HG03432 (cell line): ENCODE measurements at regions not wholly inside any gene's neighbourhood (a gene's known extent, or its start where the extent isn't known, plus 50 kb on each side); places are given as distances from the start of the nearest gene placed in this dataset.

Experiments
- ATAC-seq: cut with Tn5 transposase; IDR thresholded peaks from one replicate; pipeline ENCODE4 v1.9.1; 2021; ENCODE audit warnings: mild to moderate bottlenecking, moderate library complexity; ENCODE audit not compliant: unreplicated experiment

GRCh38 chr1:112040891-112041740 lies 51.6 kb upstream of the KCND3 start:
- no peak for ATAC-seq

- ATAC-seq: no peak
Measured at GRCh38 chr1:112043901-112044300, 54.4 kb upstream of the KCND3 start.

- ATAC-seq: no peak
Measured at GRCh38 chr1:112044745-112045144, 55.3 kb upstream of the KCND3 start.

- ATAC-seq: no peak
Measured at GRCh38 chr1:112046630-112047029, 57.2 kb upstream of the KCND3 start.

GRCh38 chr1:112048421-112048820 lies 59.0 kb upstream of the KCND3 start:
- ATAC-seq: no peak

GRCh38 chr1:112054510-112054909 lies 65.0 kb upstream of the KCND3 start:
- no peak for ATAC-seq

- ATAC-seq: no peak
Measured at GRCh38 chr1:112056354-112056753, 66.9 kb upstream of the KCND3 start.

- ATAC-seq: no peak
Measured at GRCh38 chr1:112057736-112058135, 68.3 kb upstream of the KCND3 start.

GRCh38 chr1:112058815-112059450 lies 69.5 kb upstream of the KCND3 start:
- no peak for ATAC-seq

- no peak for ATAC-seq
Measured at GRCh38 chr1:112059679-112060078, 70.2 kb upstream of the KCND3 start.

GRCh38 chr1:112060261-112060660 lies 70.8 kb upstream of the KCND3 start:
- ATAC-seq: no peak

GRCh38 chr1:112061056-112061455 lies 71.6 kb upstream of the KCND3 start:
- no peak for ATAC-seq

GRCh38 chr1:112061901-112062320 lies 72.4 kb upstream of the KCND3 start:
- ATAC-seq: no peak

GRCh38 chr1:112063781-112064728 lies 74.6 kb upstream of the KCND3 start:
- no peak for ATAC-seq

- no peak for ATAC-seq
Measured at GRCh38 chr1:112067989-112068388, 78.5 kb upstream of the KCND3 start.

- ATAC-seq: no peak
Measured at GRCh38 chr1:112070677-112071076, 81.2 kb upstream of the KCND3 start.

- ATAC-seq: no peak
Measured at GRCh38 chr1:112074711-112075110, 85.2 kb upstream of the KCND3 start.

GRCh38 chr1:112075566-112075965 lies 86.1 kb upstream of the KCND3 start:
- no peak for ATAC-seq

- ATAC-seq: no peak
Measured at GRCh38 chr1:112079446-112079845, 90.0 kb upstream of the KCND3 start.

GRCh38 chr1:112083487-112083886 lies 94.0 kb upstream of the KCND3 start:
- no peak for ATAC-seq

- no peak for ATAC-seq
Measured at GRCh38 chr1:112092656-112093371, 103.3 kb upstream of the KCND3 start.
